T-helper 1 cell treated with Interleukin-12 subunit alpha and Interleukin-12 subunit beta and Interleukin-4 antibody, amounts not matched to agents 30 ng/mL and 1 ng/mL, for 36 hours (primary cell): ENCODE measurements at regions not wholly inside any gene's neighbourhood (a gene's known extent, or its start where the extent isn't known, plus 50 kb on each side); places are given as distances from the start of the nearest gene placed in this dataset.

Experiments used
- intact Hi-C: fragments of 100-400 bp; cut with micrococcal nuclease; formaldehyde crosslinking; loops from one replicate; pipeline ENCODE4 v1.15.1; 2024

DNA sequence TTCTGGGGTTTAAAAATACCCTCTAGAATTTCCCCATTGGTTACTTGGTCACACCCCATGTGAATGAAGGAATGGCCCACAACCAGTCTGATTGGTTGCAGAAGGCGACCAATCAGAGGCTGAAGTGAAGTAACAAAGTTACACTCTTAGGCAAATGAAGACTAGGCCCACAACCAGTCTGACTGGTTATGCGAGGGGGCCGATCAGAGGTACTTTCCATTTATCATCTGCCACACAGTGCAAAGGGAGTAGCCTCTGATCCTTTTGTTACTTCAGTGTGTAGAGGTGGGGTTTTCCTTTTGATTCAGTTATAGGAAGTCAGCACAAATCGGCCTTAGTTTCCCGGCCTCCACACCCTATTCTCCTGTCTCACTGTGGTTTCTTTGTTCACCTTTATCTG, 61.2 kb upstream of the SGK1 start:
- intact Hi-C loops, result loop anchor here (1.0 to 2.0 kb wide), 8 partner anchors 57 to 262 kb away; no protein-coding TSS in a partner anchor

DNA sequence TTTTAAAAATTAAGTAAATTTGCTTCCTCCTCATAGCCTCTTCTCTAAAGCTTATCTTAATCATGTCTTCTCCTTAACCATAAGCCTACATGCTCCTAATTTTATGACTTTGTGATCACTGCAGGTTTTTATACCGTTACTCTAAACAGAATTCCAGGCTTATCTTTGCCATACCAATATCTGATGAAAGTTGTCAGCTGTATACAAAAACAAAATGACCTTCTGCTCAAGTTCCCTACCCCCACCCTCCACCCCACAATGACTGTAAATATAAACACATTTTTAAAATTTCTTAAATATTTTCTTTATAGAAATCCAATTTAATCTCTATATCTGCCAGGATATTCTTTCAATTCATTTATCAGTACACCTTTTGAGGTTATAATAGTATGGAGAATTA, 60.5 kb upstream of the SGK1 start:
- intact Hi-C loops, result loop anchor here (2.0 kb wide), 1 partner anchor 102 kb away; no protein-coding TSS in a partner anchor

DNA sequence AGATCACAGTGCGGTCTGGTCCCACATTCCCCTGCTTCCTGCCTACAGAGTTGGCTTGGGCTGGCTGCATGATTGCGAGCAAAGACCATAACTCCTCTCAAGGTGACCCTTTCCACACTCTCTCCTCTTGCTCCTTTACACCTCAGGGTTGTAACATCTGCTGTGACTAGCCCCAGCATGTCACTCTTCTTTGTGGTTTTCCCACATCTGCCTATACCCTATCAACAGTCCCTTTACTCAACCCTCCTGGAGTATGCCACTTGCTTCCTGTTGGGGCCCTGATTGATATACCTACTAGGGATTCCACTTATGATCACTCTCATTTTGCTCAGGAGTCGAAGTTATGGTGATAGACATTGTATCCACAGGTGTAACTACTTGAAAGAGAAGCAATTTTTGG, 58.9 kb upstream of the SGK1 start:
- intact Hi-C loops, result no loop called here

DNA sequence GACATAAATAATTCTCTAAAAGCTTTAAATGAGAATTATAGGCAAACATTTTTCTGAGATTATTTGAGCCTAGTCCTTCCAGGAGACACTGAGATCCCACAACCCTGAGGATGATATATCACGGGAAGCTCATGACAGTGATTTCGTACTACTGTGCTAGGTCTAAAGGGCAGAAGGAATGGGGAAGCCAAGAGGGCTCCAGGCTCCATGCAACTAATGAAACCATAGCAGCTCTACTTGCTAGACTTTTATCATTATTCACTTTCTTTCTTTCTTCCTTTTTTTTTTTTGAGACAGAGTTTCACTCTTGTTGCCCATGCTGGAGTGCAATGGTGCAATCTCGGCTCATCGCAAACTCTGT, 57.3 kb upstream of the SGK1 start:
- intact Hi-C loops, result no loop called here

DNA sequence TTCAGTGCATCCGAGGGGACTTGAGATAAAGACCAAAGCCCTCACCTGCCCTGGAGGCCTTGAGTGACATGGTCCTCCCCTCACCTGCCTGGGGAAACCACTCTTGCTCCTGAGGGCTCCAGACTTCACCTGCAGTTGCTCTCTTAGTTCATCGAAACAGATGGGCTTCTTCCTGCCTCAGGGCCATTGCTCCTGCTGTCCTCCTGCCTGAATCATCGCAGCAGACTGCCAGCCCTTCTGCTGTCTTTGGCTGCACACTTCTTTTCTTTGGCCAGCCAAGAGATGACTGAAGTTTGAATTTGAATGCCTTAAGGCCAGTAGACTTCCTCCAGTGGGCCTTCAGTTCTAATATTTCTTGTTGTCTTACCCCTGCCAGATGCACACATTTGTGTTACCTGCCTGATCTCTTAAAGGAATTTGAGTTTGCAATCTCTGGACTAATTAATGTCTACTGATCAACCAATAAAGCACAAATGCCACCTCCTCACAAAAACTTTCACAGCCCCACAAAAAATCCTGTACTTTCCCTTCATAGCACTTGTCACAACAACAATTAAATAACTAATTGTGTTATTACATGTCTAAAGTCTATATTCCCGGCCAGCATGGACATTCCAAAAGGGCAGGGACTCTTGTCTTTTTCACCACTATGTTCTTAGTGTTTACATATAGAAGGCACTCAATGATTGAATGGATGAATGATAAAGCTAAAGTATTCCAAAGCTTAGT, 56.7 kb upstream of the SGK1 start:
- intact Hi-C loops, result no loop called here

DNA sequence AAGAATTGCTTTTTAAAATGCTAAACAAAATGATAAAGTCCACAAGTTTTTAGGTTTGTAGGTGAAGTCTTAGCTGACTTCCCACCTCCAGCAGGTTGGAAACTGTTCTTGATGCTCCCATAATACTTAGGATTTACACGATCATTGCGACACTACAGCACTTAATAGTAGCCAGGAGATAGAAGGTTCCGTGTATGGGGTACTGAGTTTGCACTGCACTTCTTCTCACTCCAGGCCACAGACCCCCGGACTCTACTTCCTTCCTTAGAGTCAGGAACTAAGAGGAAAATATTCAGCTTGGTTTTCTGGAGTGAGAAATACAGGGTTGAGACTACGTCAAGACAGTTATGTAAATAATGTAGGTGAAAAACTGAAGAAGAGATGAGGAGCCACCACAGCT, 56.1 kb upstream of the SGK1 start:
- intact Hi-C loops, result loop anchor here (2.0 kb wide), 1 partner anchor 21 kb away; no protein-coding TSS in a partner anchor

DNA sequence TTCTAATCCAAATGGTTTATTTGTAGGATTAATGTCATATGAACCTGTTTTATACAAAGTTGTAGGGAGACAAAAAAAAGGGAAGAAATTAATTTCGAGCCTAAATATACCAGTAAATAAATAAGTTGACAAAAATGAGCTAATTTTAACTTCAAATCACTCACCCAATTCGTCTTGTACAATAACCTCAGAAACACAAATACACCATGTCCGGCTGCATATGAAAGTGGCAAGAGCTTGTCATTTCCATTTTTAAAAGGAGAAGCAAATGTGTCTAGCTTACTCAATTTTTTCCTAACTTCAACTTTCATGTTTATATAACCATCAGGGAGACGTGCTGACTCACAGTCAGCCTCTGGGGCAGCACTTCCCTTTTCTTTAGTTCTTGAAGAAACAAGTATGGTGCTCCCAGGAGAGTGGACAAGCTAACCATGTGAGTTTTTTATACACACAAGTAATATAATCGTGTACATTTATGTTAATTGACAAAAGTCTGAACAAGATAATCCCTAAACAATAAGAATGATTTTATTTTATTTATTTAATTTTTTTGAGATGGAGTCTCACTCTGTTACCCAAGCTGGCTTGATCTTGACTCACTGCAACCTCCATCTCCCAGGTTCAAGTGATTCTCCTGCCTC, 55.5 kb upstream of the SGK1 start:
- intact Hi-C loops, result loop anchor here (2.0 kb wide), 1 partner anchor 21 kb away; no protein-coding TSS in a partner anchor

DNA sequence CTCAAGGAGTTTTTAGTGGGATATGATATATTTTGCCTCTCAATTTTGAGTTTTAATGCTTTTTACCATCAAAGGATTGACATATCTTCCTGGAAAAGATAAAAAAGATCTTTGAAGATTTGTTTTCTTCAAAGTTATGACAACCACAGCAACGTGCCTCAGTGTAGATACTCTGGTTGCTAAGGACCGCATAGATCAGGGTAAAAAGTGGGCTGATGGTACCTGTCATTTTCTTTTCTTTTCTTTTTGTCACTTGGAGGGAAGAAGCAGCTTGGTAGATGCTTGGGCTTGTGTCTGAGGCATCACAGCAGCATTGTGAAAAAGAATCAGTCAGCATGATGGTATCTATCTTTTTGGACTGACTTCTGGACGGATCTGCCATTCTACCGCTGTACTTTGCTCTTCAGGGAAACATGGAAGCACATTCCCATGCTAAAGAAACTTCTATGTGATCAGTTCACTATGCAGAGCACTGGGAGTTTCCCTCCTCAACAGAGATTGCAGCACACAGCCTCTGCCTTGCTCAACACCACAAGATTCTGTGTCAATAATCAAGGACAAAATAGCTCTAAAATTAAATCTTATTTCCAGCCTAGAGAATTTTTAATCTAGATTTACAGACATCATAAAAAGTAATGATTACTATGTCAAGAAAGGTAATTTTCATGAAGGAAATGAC, 54.8 kb upstream of the SGK1 start:
- intact Hi-C loops, result loop anchor here (2.0 kb wide), 1 partner anchor 20 kb away; no protein-coding TSS in a partner anchor

DNA sequence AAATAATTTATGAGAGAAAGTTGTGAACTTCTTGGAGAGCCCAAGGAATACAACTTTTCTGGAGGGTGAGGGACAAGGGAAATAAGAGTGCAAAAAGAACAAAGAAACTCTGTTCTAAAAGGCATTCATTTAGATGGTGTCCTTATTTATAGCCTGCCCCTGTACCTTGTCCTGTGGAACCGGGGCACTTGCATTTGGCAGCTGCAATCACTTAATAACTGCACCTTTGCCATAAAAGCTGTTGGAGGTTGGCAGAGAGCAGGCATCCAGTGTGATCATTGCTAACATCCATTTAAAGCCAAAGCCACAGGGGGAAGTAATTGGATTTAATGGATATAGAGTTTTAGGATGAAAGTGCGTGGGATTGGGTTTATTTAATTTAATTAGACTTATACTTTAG, 50.8 kb upstream of the SGK1 start:
- intact Hi-C loops, result no loop called here
